Neural cell (in vitro differentiated cells): ENCODE measurements at regions not wholly inside any gene's neighbourhood (a gene's known extent, or its start where the extent isn't known, plus 50 kb on each side); places are given as distances from the start of the nearest gene placed in this dataset.

Experiments used
- CTCF ChIP-seq: fragments of 450-650 bp; IDR thresholded peaks from 2 replicates; pipeline ENCODE4 v1.5.1; 2014; ENCODE audit warnings: antibody characterized with exemption, mild to moderate bottlenecking, moderate library complexity; ENCODE audit not compliant: poor library complexity, severe bottlenecking
- EP300 ChIP-seq: fragments of 450-650 bp; conservative IDR thresholded peaks from 2 replicates; pipeline ENCODE4 v1.6.1; 2014; ENCODE audit warnings: antibody characterized with exemption, mild to moderate bottlenecking, moderate library complexity; ENCODE audit not compliant: poor library complexity, severe bottlenecking
- POLR2AphosphoS5 ChIP-seq: IDR thresholded peaks from 2 replicates; pipeline ENCODE4 v1.6.1; 2012
- RAD21 ChIP-seq: fragments of 450-650 bp; conservative IDR thresholded peaks from 2 replicates; pipeline ENCODE4 v1.6.1; 2014; ENCODE audit warnings: antibody characterized with exemption, mild to moderate bottlenecking, moderate library complexity
- REST ChIP-seq: IDR thresholded peaks from 2 replicates; pipeline ENCODE4 v1.6.1; 2012; ENCODE audit warnings: borderline replicate concordance
- SMC3 ChIP-seq: fragments of 450-650 bp; conservative IDR thresholded peaks from 2 replicates; pipeline ENCODE4 v1.6.1; 2014; ENCODE audit warnings: antibody characterized with exemption, mild to moderate bottlenecking, moderate library complexity; ENCODE audit not compliant: poor library complexity
- TAF1 ChIP-seq: IDR thresholded peaks from 2 replicates; pipeline ENCODE4 v1.6.1; 2012; ENCODE audit warnings: low read depth

- TF ChIP-seq RAD21, result no peak
- no peak for TF ChIP-seq CTCF
- TF ChIP-seq TAF1, result no peak
- no peak for TF ChIP-seq EP300
- no peak for TF ChIP-seq REST
- TF ChIP-seq SMC3, result no peak
- TF ChIP-seq POLR2AphosphoS5, result no peak
Measured at GRCh38 chr18:1296237-1296636, 391.6 kb downstream of the ADCYAP1 start.
